Neural progenitor cell (in vitro differentiated cells): ENCODE measurements at regions not wholly inside any gene's neighbourhood (a gene's known extent, or its start where the extent isn't known, plus 50 kb on each side); places are given as distances from the start of the nearest gene placed in this dataset.

Experiments used
- CTCF ChIP-seq: fragments of 200-600 bp; sonication (generic); IDR thresholded peaks from 2 replicates; pipeline ENCODE4 v1.5.1; 2017; ENCODE audit warnings: antibody characterized with exemption, mild to moderate bottlenecking
- EZH2phosphoT487 ChIP-seq: fragments of 200-600 bp; sonication (generic); IDR thresholded peaks from 2 replicates; pipeline ENCODE4 v1.6.1; 2017; ENCODE audit warnings: antibody characterized with exemption

GRCh38 chr17:79479876-79480275 is 131.0 kb downstream of the RBFOX3 start:
- no peak for TF ChIP-seq CTCF
- no peak for TF ChIP-seq EZH2phosphoT487
